ENCODE measurements at regions not wholly inside any gene's neighbourhood (a gene's known extent, or its start where the extent isn't known, plus 50 kb on each side); places are given as distances from the start of the nearest gene placed in this dataset.

DNA sequence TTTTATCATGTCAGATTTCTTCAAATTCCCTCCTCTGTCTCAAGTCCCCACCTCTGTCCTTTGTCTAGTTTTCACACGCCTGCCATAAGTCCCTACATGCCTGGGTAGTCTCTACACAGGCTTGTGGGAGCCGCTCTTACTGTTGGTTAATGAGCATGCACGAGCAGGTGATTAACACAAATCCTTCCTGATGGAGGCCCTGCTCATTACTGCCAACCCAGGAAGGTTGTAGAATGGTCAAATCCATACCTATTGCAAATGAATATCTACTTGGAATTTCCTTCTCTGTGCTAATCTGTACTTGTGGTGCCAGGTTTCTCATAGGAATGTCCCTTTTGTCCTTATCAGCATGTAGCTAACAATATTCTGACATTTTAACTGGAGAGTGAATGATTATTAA, 208.4 kb upstream of the HDX start:
- Mint-ChIP-seq H3K9me3 (peaks cover 16% of the 10 kb centered on the region), H3K27ac (no peak overlapping the region), H3K4me1 (peaks cover 21% of the 10 kb centered on the region), H3K36me3 (no peaks in the 10 kb centered on the region), H3K4me3 (no peak overlapping the region), H3K27me3 (ENCODE audit: low read depth) (no peaks in the 10 kb centered on the region)
- TF ChIP-seq, protein P1, sequence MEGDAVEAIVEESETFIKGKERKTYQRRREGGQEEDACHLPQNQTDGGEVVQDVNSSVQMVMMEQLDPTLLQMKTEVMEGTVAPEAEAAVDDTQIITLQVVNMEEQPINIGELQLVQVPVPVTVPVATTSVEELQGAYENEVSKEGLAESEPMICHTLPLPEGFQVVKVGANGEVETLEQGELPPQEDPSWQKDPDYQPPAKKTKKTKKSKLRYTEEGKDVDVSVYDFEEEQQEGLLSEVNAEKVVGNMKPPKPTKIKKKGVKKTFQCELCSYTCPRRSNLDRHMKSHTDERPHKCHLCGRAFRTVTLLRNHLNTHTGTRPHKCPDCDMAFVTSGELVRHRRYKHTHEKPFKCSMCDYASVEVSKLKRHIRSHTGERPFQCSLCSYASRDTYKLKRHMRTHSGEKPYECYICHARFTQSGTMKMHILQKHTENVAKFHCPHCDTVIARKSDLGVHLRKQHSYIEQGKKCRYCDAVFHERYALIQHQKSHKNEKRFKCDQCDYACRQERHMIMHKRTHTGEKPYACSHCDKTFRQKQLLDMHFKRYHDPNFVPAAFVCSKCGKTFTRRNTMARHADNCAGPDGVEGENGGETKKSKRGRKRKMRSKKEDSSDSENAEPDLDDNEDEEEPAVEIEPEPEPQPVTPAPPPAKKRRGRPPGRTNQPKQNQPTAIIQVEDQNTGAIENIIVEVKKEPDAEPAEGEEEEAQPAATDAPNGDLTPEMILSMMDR (IDR thresholded peaks at IDR 0.05; ENCODE audit: unreplicated experiment) = no peak
- no peak for DNase-seq (ENCODE audit: low spot score in 2 of 2, unreplicated experiment in 2 of 2)

DNA sequence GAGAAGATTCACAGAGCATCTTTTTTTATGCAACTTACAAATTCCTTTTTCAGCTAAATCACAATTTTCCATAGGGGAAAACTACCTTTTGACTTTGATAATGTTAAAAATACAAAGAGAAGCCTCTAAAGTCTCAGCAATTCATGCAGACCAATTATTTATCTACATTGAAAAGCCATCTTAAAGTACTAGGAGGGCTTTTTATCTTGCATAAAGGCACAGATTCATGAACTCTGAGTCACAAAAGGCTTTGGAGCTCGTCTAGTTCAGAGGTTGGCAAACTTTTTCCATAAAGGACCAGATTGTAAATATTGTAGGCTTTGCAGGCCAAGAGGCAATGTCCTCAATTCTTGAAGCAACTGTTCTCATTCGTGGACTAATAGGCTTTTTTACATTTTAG, 210.4 kb upstream of the HDX start:
- Mint-ChIP-seq H3K9me3 (peaks cover 18% of the 10 kb centered on the region), H3K4me3 (no peak overlapping the region), H3K27me3 (ENCODE audit: low read depth) (no peaks in the 10 kb centered on the region), H3K36me3 (no peaks in the 10 kb centered on the region), H3K27ac (no peak overlapping the region), H3K4me1 (peaks cover 21% of the 10 kb centered on the region)
- TF ChIP-seq, protein P1 (IDR thresholded peaks at IDR 0.05; ENCODE audit: unreplicated experiment) = no peak
- DNase-seq (ENCODE audit: low spot score in 2 of 2, unreplicated experiment in 2 of 2) = no peak

DNA sequence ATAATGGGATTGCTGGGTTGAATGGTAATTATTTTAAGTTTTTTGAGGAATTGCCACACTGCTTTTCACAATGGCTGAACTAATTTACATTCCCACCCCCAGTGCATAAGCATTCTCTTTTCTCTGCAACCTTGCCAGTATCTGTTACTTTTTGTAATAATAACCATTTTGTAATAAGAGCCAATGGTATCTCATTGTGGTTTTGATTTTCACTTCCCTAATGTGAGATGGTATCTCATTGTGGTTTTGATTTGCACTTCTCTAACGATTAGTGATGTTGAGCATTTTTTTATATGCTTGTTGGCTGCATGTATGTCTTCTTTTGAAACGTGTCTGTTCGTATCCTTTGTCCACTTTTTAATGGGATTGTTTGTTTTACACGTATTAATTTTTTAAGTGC, 213.1 kb upstream of the HDX start:
- H3K4me1 Mint-ChIP-seq = peaks cover 6% of the 10 kb centered on the region

DNA sequence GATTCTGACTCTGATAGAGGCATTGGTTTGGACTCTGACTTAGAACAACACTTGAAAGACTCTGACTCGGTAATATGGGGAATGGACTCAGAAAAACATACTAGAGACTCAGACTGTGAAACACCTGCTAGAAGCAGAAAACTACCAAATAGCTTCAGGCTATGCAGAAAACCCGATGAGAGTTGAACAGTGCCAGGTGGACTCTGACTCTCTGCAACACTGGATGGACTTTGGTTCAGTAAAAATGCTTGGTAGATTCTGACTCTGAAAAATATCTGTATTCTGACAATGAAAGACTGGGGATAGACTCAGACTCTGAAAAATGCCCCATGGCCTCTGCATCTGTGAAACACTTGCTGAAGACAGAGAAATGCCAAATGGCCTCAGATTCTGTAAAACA, 215.1 kb upstream of the HDX start:
- TF ChIP-seq, protein P1 (IDR thresholded peaks at IDR 0.05; ENCODE audit: unreplicated experiment) = no peak
- Mint-ChIP-seq H3K4me3 (no peak overlapping the region), H3K4me1 (no peaks in the 10 kb centered on the region), H3K27ac (no peak overlapping the region), H3K36me3 (no peaks in the 10 kb centered on the region), H3K9me3 (peaks cover 23% of the 10 kb centered on the region), H3K27me3 (ENCODE audit: low read depth) (no peaks in the 10 kb centered on the region)
- no peak for DNase-seq (ENCODE audit: low spot score in 2 of 2, unreplicated experiment in 2 of 2)

More for the DNA sequence above, 213.1 kb upstream of the HDX start:
- Mint-ChIP-seq H3K27me3 (ENCODE audit: low read depth) (no peaks in the 10 kb centered on the region), H3K36me3 (no peaks in the 10 kb centered on the region), H3K4me3 (no peak overlapping the region), H3K27ac (no peak overlapping the region), H3K9me3 (peaks cover 14% of the 10 kb centered on the region)
- no peak for DNase-seq (ENCODE audit: low spot score in 2 of 2, unreplicated experiment in 2 of 2)
- TF ChIP-seq, protein P1 (IDR thresholded peaks at IDR 0.05; ENCODE audit: unreplicated experiment) = no peak

DNA sequence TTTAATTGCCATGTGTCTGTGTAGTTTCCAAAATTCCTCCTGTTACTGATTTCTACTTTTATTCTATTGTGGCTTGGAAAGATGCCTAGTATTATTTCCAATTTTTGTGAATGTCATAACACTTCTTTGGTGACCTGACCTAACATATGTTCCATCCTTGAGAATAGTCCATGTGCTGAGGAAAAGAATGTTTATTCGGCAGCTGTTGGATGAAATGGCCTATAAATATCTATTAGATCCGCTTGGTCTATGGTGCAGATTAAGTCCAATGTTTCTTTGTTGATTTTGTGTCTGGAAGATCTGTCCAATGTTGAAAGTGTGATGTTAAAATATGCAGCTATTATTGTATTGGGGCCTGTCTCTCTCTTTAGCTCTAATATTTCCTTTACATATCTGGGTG, 219.2 kb upstream of the HDX start:
- H3K9me3 Mint-ChIP-seq = peaks cover 28% of the 10 kb centered on the region
- no peaks in the 10 kb centered on the region for H3K4me1 Mint-ChIP-seq
- H3K4me3 Mint-ChIP-seq = no peak overlapping the region
- H3K27me3 Mint-ChIP-seq (ENCODE audit: low read depth) = no peaks in the 10 kb centered on the region
- TF ChIP-seq, protein P1 (IDR thresholded peaks at IDR 0.05; ENCODE audit: unreplicated experiment) = no peak
- no peak overlapping the region for H3K27ac Mint-ChIP-seq
- no peaks in the 10 kb centered on the region for H3K36me3 Mint-ChIP-seq
- DNase-seq (ENCODE audit: low spot score in 2 of 2, unreplicated experiment in 2 of 2) = no peak

DNA sequence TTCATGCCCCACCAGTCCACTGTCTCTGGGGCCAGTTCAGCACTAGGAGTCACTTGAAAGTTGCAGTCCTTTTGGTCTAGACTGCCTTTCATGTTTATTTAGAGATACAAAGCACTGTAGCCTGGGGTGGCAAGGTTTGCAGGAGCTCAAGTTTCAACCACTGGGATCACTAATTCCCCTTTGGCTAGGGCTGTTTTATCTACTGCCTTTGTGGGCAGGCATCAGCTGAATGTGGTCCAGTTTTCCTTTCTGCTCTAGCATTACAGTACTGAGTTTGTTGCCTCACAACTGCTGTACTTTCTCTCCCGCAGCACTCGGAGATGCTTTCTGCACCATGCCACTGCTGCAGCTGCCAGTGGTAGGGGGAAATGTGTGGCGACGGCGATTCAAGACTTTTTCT, 222.3 kb upstream of the HDX start:
- TF ChIP-seq, protein P1 (IDR thresholded peaks at IDR 0.05; ENCODE audit: unreplicated experiment) = no peak

More for the DNA sequence above, 222.3 kb upstream of the HDX start:
- H3K4me3 Mint-ChIP-seq = no peak overlapping the region
- H3K27me3 Mint-ChIP-seq (ENCODE audit: low read depth) = no peaks in the 10 kb centered on the region
- H3K36me3 Mint-ChIP-seq = no peaks in the 10 kb centered on the region
- H3K4me1 Mint-ChIP-seq = peaks cover under 1% of the 10 kb centered on the region
- H3K9me3 Mint-ChIP-seq = peaks cover 33% of the 10 kb centered on the region
- H3K27ac Mint-ChIP-seq = no peak overlapping the region
- no peak for DNase-seq (ENCODE audit: low spot score in 2 of 2, unreplicated experiment in 2 of 2)

Data from mesothelial cell of epicardium (in vitro differentiated cells).